ENCODE measurements at regions not wholly inside any gene's neighbourhood (a gene's known extent, or its start where the extent isn't known, plus 50 kb on each side); places are given as distances from the start of the nearest gene placed in this dataset.

GRCh38 chr10:60532696-60533468, 143.2 kb upstream of the ANK3 start:
- no peaks in the 10 kb centered on the region for H3K27me3 ChIP-seq (replicated peaks in 1 of 7)
- WGBS, 5 donors: 65 to 83% (median 75%) methylated on average over 6 of the region's 6 CpGs
- peaks cover 0 to 9% (median 0%) of the 10 kb centered on the region in 6 donors for H3K4me1 ChIP-seq
- H3K9me3 ChIP-seq: no peaks in the 10 kb centered on the region
- intact Hi-C loops (cut with DNase I; ENCODE audit: low total_unique reads): no loop called here
- H3K36me3 ChIP-seq: no peaks in the 10 kb centered on the region
- no peak overlapping the region for H3K27ac ChIP-seq
- H3K4me3 ChIP-seq: no peak overlapping the region
- no peak for DNase-seq
- TF ChIP-seq POLR2A (IDR thresholded peaks at IDR 0.05) (no peak), CTCF (IDR thresholded peaks at IDR 0.05 in 8 of 11, conservative IDR thresholded peaks at IDR 0.05 in 3 of 11) (no peak)

DNA sequence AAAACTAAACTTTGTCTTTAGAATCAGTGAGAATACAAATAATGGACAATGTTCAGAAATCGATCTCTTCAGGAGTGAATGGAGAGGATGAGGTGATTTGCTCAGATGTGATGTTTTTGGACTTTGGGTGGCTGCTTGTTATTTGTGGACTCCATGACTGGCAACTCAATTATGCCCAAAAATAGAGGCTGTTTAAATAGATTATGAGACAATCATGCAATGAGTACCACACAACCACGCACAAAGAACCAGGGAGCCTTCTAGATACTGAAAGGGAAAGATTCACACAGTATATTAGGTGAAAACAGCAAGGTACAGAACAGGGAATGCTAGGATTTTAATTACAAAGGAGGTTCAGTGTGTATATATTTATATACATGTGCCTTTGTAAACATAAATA, 141.3 kb upstream of the ANK3 start:
- no peak for TF ChIP-seq CTCF (IDR thresholded peaks at IDR 0.05 in 8 of 11, conservative IDR thresholded peaks at IDR 0.05 in 3 of 11)
- no peak for TF ChIP-seq POLR2A (IDR thresholded peaks at IDR 0.05)
- TF ChIP-seq POLR2AphosphoS5 (IDR thresholded peaks at IDR 0.05): no peak

GRCh38 chr10:60527676-60528075, 138.0 kb upstream of the ANK3 start:
- H3K4me1 ChIP-seq: no peaks in the 10 kb centered on the region
- peaks cover 0 to 12% (median 4%) of the 10 kb centered on the region in 8 donors for H3K9me3 ChIP-seq
- no peak for DNase-seq
- no peaks in the 10 kb centered on the region for H3K36me3 ChIP-seq
- 85 to 94% (median 91%) methylated on average over 2 of the region's 2 CpGs for WGBS, 5 donors
- no peak overlapping the region for H3K27ac ChIP-seq
- intact Hi-C loops (cut with DNase I; ENCODE audit: low total_unique reads): no loop called here
- H3K4me3 ChIP-seq: no peak overlapping the region
- TF ChIP-seq POLR2A (IDR thresholded peaks at IDR 0.05) (no peak), CTCF (IDR thresholded peaks at IDR 0.05 in 8 of 11, conservative IDR thresholded peaks at IDR 0.05 in 3 of 11) (no peak)
- no peaks in the 10 kb centered on the region for H3K27me3 ChIP-seq (replicated peaks in 1 of 7)

More for the DNA sequence above, 141.3 kb upstream of the ANK3 start:
- Histone ChIP-seq H3K27me3 (replicated peaks in 1 of 7) (no peaks in the 10 kb centered on the region), H3K9me3 (no peaks in the 10 kb centered on the region), H3K4me1 (peaks cover 0 to 9% (median 0%) of the 10 kb centered on the region in 6 donors), H3K4me3 (no peak overlapping the region), H3K36me3 (no peaks in the 10 kb centered on the region), H3K27ac (no peak overlapping the region)
- intact Hi-C loops (cut with DNase I; ENCODE audit: low total_unique reads): no loop called here
- DNase-seq: no peak
- WGBS, 5 donors: 83 to 95% (median 92%) methylated on average over 2 of the region's 2 CpGs

DNA sequence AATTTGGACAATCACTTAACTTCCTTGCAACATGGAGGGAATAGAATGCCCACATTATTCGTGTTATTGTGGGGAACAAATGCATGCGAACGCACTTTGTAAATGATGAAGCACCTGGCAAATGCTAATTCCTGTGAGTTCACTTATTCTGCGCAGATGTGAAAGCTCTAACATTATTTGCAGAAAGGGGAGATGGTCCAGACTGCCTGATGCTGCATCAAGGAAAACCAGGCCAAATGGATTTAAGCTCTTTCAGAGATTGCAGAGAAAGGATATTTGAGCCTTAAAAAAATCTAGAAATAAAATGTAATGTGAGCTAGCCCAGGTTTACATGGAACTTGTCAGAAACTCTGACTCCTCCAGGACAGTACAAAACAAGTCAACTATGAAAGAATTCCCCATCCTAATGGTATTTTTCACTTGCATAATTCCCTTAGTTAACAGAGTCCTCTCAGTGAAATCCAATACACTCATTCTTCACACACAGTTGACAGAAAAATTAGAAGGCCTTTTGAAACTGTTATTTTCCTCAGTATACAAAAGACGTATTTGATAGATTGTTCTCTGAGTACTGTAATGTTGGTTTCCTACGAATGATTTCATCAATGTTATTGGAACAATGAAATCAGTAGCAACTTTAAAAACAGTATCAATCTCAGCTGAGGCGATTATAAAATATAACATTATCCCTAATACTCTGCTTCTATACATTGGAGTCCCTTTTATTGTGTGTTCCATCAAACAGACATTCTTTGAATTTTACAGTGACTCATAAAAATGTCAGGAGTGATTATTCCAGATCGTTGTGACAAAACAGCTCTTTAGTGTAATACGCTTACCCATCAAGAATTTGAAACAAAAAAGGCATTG, 136.3 kb upstream of the ANK3 start:
- H3K4me1 ChIP-seq: no peaks in the 10 kb centered on the region
- H3K27ac ChIP-seq: no peak overlapping the region
- intact Hi-C loops (cut with DNase I; ENCODE audit: low total_unique reads): no loop called here
- no peaks in the 10 kb centered on the region for H3K27me3 ChIP-seq (replicated peaks in 1 of 7)
- no peak overlapping the region for H3K4me3 ChIP-seq
- TF ChIP-seq CTCF (IDR thresholded peaks at IDR 0.05 in 8 of 11, conservative IDR thresholded peaks at IDR 0.05 in 3 of 11) (no peak), POLR2A (IDR thresholded peaks at IDR 0.05) (no peak), POLR2AphosphoS5 (IDR thresholded peaks at IDR 0.05) (no peak)
- H3K36me3 ChIP-seq: no peaks in the 10 kb centered on the region
- DNase-seq: no peak
- WGBS, 5 donors: 82 to 89% (median 85%) methylated on average over 9 of the region's 9 CpGs
- peaks cover 0 to 12% (median 4%) of the 10 kb centered on the region in 8 donors for H3K9me3 ChIP-seq

Measured in spleen (tissue), 11 donors.